Lung (tissue), 11 donors: ENCODE measurements at regions not wholly inside any gene's neighbourhood (a gene's known extent, or its start where the extent isn't known, plus 50 kb on each side); places are given as distances from the start of the nearest gene placed in this dataset.

Source experiments
- ATAC-seq: fragments of 200-7000 bp; cut with Tn5 transposase; one replicate; pipeline ENCODE4 v1.9.1; 2020; ENCODE audit warnings: moderate number of reproducible peaks; ENCODE audit not compliant: insufficient read depth, low FRiP score
- DNase-seq, 3 donors: peaks; one replicate each; pipeline ENCODE4 v3.0.0-alpha.2; 2013 to 2017
- H3K27ac ChIP-seq, 2 donors: one replicate each; pipeline ENCODE4 v1.5.1; 2013; ENCODE audit warnings: mild to moderate bottlenecking in 2 of 2, moderate library complexity in 2 of 2, control low read depth in 1 of 2, inconsistent platforms in 1 of 2, low read depth in 1 of 2, low read length in 1 of 2
- H3K27me3 ChIP-seq, 3 donors: one replicate each; pipeline ENCODE4 v1.5.1; 2013; ENCODE audit warnings: low read length in 2 of 3; ENCODE audit not compliant: control insufficient read depth in 3 of 3, insufficient read depth in 3 of 3
- H3K36me3 ChIP-seq, 4 donors: one replicate each; pipeline ENCODE4 v1.5.1; 2013; ENCODE audit warnings: low read length in 4 of 4, mild to moderate bottlenecking in 1 of 4, moderate library complexity in 1 of 4; ENCODE audit not compliant: control insufficient read depth in 4 of 4, insufficient read depth in 4 of 4
- H3K4me1 ChIP-seq, 5 donors: one replicate each; pipeline ENCODE4 v1.5.1; 2013; ENCODE audit warnings: low read length in 5 of 5, mild to moderate bottlenecking in 2 of 5, moderate library complexity in 1 of 5; ENCODE audit not compliant: control insufficient read depth in 5 of 5, insufficient read depth in 5 of 5
- H3K4me3 ChIP-seq: one replicate; pipeline ENCODE4 v1.5.1; 2013; ENCODE audit warnings: mild to moderate bottlenecking, control low read depth, moderate library complexity
- H3K9ac ChIP-seq, 2 donors: one replicate each; pipeline ENCODE4 v1.5.1; 2013; ENCODE audit warnings: low read length in 2 of 2, control low read depth in 1 of 2; ENCODE audit not compliant: insufficient read depth in 1 of 2
- H3K9me3 ChIP-seq, 4 donors: one replicate each; pipeline ENCODE4 v1.5.1; 2013; ENCODE audit warnings: low read length in 3 of 4, mild to moderate bottlenecking in 1 of 4, moderate library complexity in 1 of 4; ENCODE audit not compliant: control insufficient read depth in 4 of 4, insufficient read depth in 3 of 4
- WGBS, 2 donors: extraction: QIAGEN DNeasy Blood & Tissue Kit; methylation state at CpG; one replicate each; pipeline ENCODE4 v1.1.7; 2013; 5-methylcytosine and 5-hydroxymethylcytosine counted together
- TF ChIP-seq, protein P1 (sequence below): IDR thresholded peaks from 2 replicates; pipeline ENCODE4 v1.5.1; 2012; ENCODE audit warnings: mild to moderate bottlenecking; ENCODE audit errors: control extremely low read depth, extremely low read depth
- donor health status: control.
- donor health status: control.
- donor health status: Bipolar disorder and iron deficiency.
- donor health status: healthy.
- donor health status: DM: yes; HTN: yes; CAD: no.

DNA sequence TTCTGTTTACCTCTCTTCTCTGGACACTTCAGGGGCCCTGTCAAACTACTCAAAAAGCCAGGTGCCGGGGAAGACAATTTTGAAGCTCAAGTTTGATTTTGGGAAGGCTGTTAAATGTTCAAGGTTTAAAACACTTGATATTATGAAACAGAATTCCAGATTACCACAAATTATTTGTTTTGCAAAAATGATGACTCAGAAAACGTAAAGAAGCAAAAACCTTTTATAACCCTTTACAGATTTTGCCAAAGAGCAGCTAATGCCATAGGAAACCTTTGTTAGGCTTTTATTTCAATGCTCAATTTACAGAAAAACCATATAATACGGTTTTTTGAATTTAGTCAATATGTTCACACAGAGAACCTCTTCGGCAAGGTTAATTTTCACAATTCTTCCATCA, 593.4 kb upstream of the ZP4 start:
- DNase-seq (no peak), ATAC-seq (no peak)
- Histone ChIP-seq H3K4me1 (no peaks in the 10 kb centered on the region), H3K36me3 (no peaks in the 10 kb centered on the region), H3K9ac (no peak overlapping the region), H3K4me3 (no peak overlapping the region), H3K9me3 (peaks cover 0 to 2% (median 0%) of the 10 kb centered on the region in 4 donors), H3K27ac (no peak overlapping the region), H3K27me3 (no peaks in the 10 kb centered on the region)
- TF ChIP-seq, protein P1, sequence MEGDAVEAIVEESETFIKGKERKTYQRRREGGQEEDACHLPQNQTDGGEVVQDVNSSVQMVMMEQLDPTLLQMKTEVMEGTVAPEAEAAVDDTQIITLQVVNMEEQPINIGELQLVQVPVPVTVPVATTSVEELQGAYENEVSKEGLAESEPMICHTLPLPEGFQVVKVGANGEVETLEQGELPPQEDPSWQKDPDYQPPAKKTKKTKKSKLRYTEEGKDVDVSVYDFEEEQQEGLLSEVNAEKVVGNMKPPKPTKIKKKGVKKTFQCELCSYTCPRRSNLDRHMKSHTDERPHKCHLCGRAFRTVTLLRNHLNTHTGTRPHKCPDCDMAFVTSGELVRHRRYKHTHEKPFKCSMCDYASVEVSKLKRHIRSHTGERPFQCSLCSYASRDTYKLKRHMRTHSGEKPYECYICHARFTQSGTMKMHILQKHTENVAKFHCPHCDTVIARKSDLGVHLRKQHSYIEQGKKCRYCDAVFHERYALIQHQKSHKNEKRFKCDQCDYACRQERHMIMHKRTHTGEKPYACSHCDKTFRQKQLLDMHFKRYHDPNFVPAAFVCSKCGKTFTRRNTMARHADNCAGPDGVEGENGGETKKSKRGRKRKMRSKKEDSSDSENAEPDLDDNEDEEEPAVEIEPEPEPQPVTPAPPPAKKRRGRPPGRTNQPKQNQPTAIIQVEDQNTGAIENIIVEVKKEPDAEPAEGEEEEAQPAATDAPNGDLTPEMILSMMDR: no peak
- 75 to 81% methylated on average over 4 of the region's 4 CpGs for WGBS, 2 donors

DNA sequence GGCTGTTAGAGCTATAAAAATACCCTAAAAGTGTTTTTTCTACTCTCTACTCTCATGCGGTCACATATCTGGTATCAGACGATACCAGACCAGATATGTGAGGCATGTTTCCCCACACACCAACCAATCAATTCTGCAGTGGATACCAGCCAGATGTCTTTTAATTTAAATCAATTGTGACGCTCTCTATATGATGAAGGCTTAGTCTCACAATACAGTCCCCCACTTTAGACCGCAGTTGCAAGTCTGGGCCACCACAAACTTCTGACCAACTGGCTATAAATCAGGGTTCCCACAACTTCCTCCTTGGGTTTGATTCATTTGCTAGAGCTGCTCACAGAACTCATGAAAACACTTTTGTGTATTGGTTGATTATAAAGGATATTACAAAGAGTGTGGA, 586.1 kb upstream of the ZP4 start:
- H3K27me3 ChIP-seq: no peaks in the 10 kb centered on the region
- no peak overlapping the region for H3K9ac ChIP-seq
- H3K9me3 ChIP-seq: no peaks in the 10 kb centered on the region
- WGBS, 2 donors: 27 to 64% methylated on average over 4 of the region's 4 CpGs
- TF ChIP-seq, protein P1: no peak
- DNase-seq (no peak), ATAC-seq (no peak)
- H3K27ac ChIP-seq: no peak overlapping the region
- H3K4me1 ChIP-seq: no peaks in the 10 kb centered on the region
- no peaks in the 10 kb centered on the region for H3K36me3 ChIP-seq
- H3K4me3 ChIP-seq: no peak overlapping the region

DNA sequence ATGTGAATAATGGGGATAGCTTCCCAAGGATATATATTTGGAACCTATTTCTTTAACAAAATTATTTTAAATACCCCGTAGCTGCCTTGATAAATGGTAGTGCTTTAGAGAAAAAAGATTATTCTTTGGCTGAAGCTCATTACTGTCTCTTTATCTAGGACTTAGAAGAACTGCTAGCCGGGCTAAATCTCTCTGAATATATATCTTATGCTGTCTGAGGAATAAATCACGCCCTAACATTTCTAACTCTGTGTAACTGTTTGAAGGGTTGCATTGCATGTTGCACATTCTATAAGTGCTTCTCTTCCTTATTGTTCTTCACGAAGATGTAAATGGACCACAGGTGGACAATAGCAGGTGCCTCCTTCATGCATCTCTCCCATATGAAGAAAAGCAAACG, 585.0 kb upstream of the ZP4 start:
- H3K9ac ChIP-seq: no peak overlapping the region
- H3K36me3 ChIP-seq: no peaks in the 10 kb centered on the region
- H3K4me1 ChIP-seq: no peaks in the 10 kb centered on the region
- WGBS, 2 donors: 72 to 80% methylated on average over 5 of the region's 5 CpGs
- no peak overlapping the region for H3K4me3 ChIP-seq
- H3K27ac ChIP-seq: no peak overlapping the region
- H3K27me3 ChIP-seq: no peaks in the 10 kb centered on the region
- DNase-seq (no peak), ATAC-seq (no peak)
- TF ChIP-seq, protein P1: no peak
- H3K9me3 ChIP-seq: no peaks in the 10 kb centered on the region

DNA sequence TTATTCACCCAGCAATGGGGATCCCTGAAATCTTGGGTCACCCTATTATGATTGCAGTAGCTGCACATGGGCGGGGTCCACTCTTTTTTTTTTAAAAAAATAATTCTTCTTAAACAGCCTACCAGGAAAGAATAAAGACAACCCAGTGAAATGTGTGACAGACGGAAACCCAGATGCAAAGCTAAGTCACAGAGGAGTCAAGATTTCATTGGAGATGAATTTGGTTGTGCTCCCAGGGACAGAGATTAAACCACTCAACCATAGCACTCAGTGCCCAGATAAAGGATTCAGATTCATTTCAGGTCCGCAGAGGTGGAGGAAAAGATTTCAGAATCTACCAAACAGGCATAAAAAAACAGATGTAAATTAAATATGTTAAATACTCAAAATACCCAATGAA, 583.5 kb upstream of the ZP4 start:
- 28% methylated on average over 3 of the region's 3 CpGs for WGBS, 2 donors
- Histone ChIP-seq H3K9me3 (no peaks in the 10 kb centered on the region), H3K4me3 (no peak overlapping the region), H3K27ac (no peak overlapping the region), H3K4me1 (no peaks in the 10 kb centered on the region), H3K36me3 (no peaks in the 10 kb centered on the region), H3K27me3 (no peaks in the 10 kb centered on the region), H3K9ac (no peak overlapping the region)
- ATAC-seq (no peak), DNase-seq (no peak)
- TF ChIP-seq, protein P1: no peak
